Heart left ventricle (tissue), 16 donors: ENCODE measurements at regions not wholly inside any gene's neighbourhood (a gene's known extent, or its start where the extent isn't known, plus 50 kb on each side); places are given as distances from the start of the nearest gene placed in this dataset.

Experiments
- ATAC-seq, 4 donors: fragments of 200-7000 bp; cut with Tn5 transposase; one replicate each; pipeline ENCODE4 v1.9.1; 2020 to 2022; ENCODE audit warnings: moderate library complexity in 4 of 4, mild to moderate bottlenecking in 3 of 4, moderate number of reproducible peaks in 1 of 4
- DNase-seq, 5 donors: peaks; one replicate each; pipeline ENCODE4 v3.0.0-alpha.2; 2020
- H3K27ac ChIP-seq, 12 donors: fragments of 200-600 bp; sonication (generic) in 4 of 12; one replicate each; pipeline versions ENCODE4 v1.5.0 to v1.8.0; 2016 to 2022; ENCODE audit warnings: mild to moderate bottlenecking in 2 of 12
- H3K27me3 ChIP-seq, 9 donors: fragments of 200-600 bp; sonication (generic) in 2 of 9; one replicate each; pipeline versions ENCODE4 v1.5.1 to v1.8.0; 2016 to 2022; ENCODE audit warnings: mild to moderate bottlenecking in 3 of 9
- H3K36me3 ChIP-seq, 9 donors: fragments of 200-600 bp; sonication (generic) in 2 of 9; one replicate each; pipeline versions ENCODE4 v1.5.0 to v1.8.0; 2018 to 2022; ENCODE audit warnings: mild to moderate bottlenecking in 2 of 9
- H3K4me1 ChIP-seq, 12 donors: fragments of 200-600 bp; sonication (generic) in 4 of 12; one replicate each; pipeline versions ENCODE4 v1.5.0 to v1.8.0; 2016 to 2022; ENCODE audit warnings: mild to moderate bottlenecking in 3 of 12
- H3K4me3 ChIP-seq, 12 donors: fragments of 200-600 bp; sonication (generic) in 4 of 12; one replicate each; pipeline versions ENCODE4 v1.5.0 to v1.8.0; 2017 to 2022; ENCODE audit warnings: mild to moderate bottlenecking in 9 of 12, moderate library complexity in 4 of 12
- H3K9me3 ChIP-seq, 12 donors: fragments of 200-600 bp; sonication (generic) in 4 of 12; one replicate each; pipeline versions ENCODE4 v1.5.0 to v1.8.0; 2016 to 2022; ENCODE audit warnings: mild to moderate bottlenecking in 1 of 12
- POLR2A ChIP-seq, 2 donors: fragments of 450-650 bp; IDR thresholded peaks; one replicate each; pipeline ENCODE4 v1.6.1; 2017; ENCODE audit warnings: antibody characterized with exemption in 2 of 2, mild to moderate bottlenecking in 2 of 2, moderate library complexity in 2 of 2
- WGBS, 4 donors: extraction: QIAGEN DNeasy Blood & Tissue Kit in 2 of 4; methylation state at CpG; one replicate each; pipeline versions ENCODE4 v1.1.5 to v1.1.7; 2013 to 2018; 5-methylcytosine and 5-hydroxymethylcytosine counted together
- intact Hi-C, 10 donors: fragments of 100-400 bp; cut with DNase I; formaldehyde crosslinking; loops; one replicate each; pipeline versions ENCODE4 v1.11.1 to v1.14.2; 2022
- TF ChIP-seq, protein P1 (sequence below), 12 donors: fragments of 200-600 bp; sonication (generic) in 4 of 12; IDR thresholded peaks; one replicate each; pipeline versions ENCODE4 v1.5.0 to v1.8.0; 2018 to 2022; ENCODE audit warnings: antibody characterized with exemption in 12 of 12, mild to moderate bottlenecking in 5 of 12
- donor health status: ischemic (EF 13 %, LVEDD 7.1; RV severe dilation, severe dysfunction).
- donor health status: healthy with polysubstance abuse.
- donor health status: DM: no; HTN: yes; CAD: no.
- donor health status: DM: no; HTN: no; CAD: no.
- donor health status: ischemic (EF 25% LVEDD 6.9; RV normal size, moderate dysfunction).
- donor health status: ischemic (EF 25% LVEDD 5.7; RV mildly dilated, moderate dysfunction).
- donor health status: healthy.
- donor health status: DM: yes; HTN: yes; CAD: no.
- donor health status: ischemic (EF 35%, LVEDD 5.7; RV mildly dilated, moderate dysfunction).
- donor health status: nonischemic (EF 11% LVEDD 7.7; RV severe dilation, severe dysfunction).
- donor health status: DM: yes; HTN: yes; CAD: no.
- donor health status: PGD.
- donor health status: ischemic (EF 29% LVEDD 5.4; RV normal size, mild dysfunction).
- donor health status: nonischemic (EF 23%, LVEDD 6.1; RV moderate dilation, normal function).

DNA sequence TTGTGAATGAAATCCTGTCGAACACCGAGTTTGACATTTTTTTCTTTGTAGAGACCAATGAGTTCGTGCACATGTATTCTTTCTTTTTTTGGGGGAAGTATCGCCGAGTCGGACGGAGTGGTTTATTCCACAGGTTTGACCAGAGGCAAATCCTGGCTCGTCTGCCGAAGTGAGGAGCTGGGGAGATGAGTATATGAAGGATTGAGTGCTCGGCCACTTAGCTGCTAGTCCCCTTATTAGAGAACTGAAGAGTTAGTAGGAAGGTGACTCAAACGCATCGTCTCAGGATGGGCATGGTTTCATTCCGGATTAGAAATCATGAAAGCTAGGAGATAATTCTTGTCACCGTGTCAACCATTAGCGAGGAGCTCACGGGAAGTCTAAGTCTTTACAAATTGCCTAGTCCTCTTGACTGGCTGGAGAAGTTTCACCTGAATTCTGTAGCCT lies 154.7 kb upstream of the GOLIM4 start:
- DNase-seq (no peak), ATAC-seq (no peak)
- intact Hi-C loops: no loop called here
- H3K36me3 ChIP-seq: no peaks in the 10 kb centered on the region
- peaks cover 0 to 34% (median 7%) of the 10 kb centered on the region in 9 donors for H3K27me3 ChIP-seq
- H3K9me3 ChIP-seq: no peaks in the 10 kb centered on the region
- 2 to 6% (median 5%) methylated on average over 16 of the region's 16 CpGs for WGBS, 4 donors
- TF ChIP-seq, protein P1, sequence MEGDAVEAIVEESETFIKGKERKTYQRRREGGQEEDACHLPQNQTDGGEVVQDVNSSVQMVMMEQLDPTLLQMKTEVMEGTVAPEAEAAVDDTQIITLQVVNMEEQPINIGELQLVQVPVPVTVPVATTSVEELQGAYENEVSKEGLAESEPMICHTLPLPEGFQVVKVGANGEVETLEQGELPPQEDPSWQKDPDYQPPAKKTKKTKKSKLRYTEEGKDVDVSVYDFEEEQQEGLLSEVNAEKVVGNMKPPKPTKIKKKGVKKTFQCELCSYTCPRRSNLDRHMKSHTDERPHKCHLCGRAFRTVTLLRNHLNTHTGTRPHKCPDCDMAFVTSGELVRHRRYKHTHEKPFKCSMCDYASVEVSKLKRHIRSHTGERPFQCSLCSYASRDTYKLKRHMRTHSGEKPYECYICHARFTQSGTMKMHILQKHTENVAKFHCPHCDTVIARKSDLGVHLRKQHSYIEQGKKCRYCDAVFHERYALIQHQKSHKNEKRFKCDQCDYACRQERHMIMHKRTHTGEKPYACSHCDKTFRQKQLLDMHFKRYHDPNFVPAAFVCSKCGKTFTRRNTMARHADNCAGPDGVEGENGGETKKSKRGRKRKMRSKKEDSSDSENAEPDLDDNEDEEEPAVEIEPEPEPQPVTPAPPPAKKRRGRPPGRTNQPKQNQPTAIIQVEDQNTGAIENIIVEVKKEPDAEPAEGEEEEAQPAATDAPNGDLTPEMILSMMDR (IDR thresholded peaks at IDR 0.05): no peak
- no peak for TF ChIP-seq POLR2A (IDR thresholded peaks at IDR 0.05)
- H3K27ac ChIP-seq: peak overlapping the region in 1 of 12 donors; percentile 17
- peak overlapping the region; percentile 33 to 68 (median 62) for H3K4me3 ChIP-seq
- H3K4me1 ChIP-seq: peaks cover 0 to 30% (median 11%) of the 10 kb centered on the region in 12 donors

DNA sequence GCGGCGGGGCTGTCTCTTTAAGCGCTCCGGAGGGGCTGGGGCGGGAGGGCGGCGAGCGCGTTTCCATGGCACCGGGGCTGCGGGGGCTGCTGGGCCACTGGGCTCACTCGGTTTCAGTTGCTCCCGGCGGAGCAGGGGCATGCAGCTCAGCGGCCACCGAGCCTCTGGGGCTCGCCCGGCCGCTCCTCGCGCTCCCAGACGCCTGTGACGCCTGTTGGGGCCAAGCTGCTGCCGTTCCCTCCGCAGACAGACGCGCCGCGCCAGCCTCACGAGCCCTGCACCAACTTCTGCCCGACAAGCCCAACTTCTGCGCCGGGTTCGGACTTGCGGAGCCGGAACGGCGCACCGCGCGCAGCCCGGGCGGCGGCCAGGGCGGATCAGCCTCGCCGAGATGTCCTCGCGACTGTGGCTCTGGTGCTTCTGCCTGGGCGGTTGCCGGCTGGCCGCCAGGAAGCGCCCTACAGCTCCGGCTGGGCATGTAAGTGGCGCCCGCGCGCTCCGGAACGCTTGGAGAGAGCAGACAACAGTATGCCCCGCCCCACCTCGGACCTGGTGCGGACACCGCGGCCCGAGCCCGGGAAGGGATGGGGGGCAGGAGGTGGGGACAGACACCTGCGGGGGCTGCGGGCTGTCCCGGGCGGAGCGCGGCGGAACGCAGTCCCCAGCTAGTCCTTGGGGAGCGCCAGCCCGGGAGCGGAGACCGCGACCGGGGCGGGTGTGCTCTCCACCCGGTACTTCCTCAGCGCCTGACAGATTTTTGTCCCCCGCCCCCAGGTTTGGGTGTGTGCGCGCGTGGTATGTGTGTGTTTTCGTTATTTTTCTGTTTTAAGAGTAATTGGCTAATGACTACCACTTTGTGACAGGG lies 154.1 kb upstream of the GOLIM4 start:
- WGBS, 4 donors: 0 to 1% (median 0%) methylated on average over 33 to 89 of the region's 89 CpGs
- peaks cover 0 to 30% (median 11%) of the 10 kb centered on the region in 12 donors for H3K4me1 ChIP-seq
- H3K9me3 ChIP-seq: no peaks in the 10 kb centered on the region
- H3K36me3 ChIP-seq: no peaks in the 10 kb centered on the region
- H3K27me3 ChIP-seq: peaks cover 0 to 35% (median 7%) of the 10 kb centered on the region in 9 donors
- H3K4me3 ChIP-seq: peak overlapping the region; percentile 33 to 68 (median 62)
- TF ChIP-seq POLR2A (IDR thresholded peaks at IDR 0.05): no peak
- TF ChIP-seq, protein P1 (IDR thresholded peaks at IDR 0.05): peak in 11 of 12 donors; percentile 14 to 52 (median 28)
- peak overlapping the region in 5 of 12 donors; percentile 1 to 53 (median 17) for H3K27ac ChIP-seq
- DNase-seq (peak; percentile 50 to 83 (median 66)), ATAC-seq (peak; percentile 68 to 96 (median 94))
- intact Hi-C loops: no loop called here

DNA sequence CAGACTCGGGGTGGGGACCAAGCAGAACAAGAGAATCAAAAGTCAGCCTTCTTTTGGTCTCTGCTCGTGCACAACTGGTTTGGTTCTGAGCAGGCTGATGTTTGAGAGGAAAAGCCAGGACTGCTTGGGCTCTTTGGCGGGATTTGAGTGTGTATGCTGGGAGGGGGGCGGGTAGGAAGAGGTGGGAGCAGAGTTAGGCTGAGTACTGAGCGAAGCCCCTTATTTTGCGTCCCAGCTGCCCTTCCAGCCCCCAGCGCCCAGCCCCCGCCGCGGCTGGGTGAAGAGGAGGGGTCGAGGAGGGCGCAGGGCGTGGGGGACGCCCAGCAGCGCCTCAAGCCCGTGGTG lies 153.5 kb upstream of the GOLIM4 start:
- ATAC-seq (peak in 3 of 4 donors; percentile 9 to 26 (median 19)), DNase-seq (no peak)
- intact Hi-C loops: no loop called here
- 0 to 5% (median 0%) methylated on average over 13 to 16 of the region's 16 CpGs for WGBS, 4 donors
- Histone ChIP-seq H3K9me3 (no peaks in the 10 kb centered on the region), H3K27ac (peak overlapping the region in 4 of 12 donors; percentile 1 to 53 (median 21)), H3K27me3 (peaks cover 0 to 41% (median 7%) of the 10 kb centered on the region in 9 donors), H3K4me1 (peaks cover 0 to 30% (median 11%) of the 10 kb centered on the region in 12 donors), H3K4me3 (peak overlapping the region; percentile 33 to 68 (median 62)), H3K36me3 (no peaks in the 10 kb centered on the region)
- TF ChIP-seq POLR2A (IDR thresholded peaks at IDR 0.05): no peak
- TF ChIP-seq, protein P1 (IDR thresholded peaks at IDR 0.05): no peak
